ENCODE measurements at regions not wholly inside any gene's neighbourhood (a gene's known extent, or its start where the extent isn't known, plus 50 kb on each side); places are given as distances from the start of the nearest gene placed in this dataset.

DNA sequence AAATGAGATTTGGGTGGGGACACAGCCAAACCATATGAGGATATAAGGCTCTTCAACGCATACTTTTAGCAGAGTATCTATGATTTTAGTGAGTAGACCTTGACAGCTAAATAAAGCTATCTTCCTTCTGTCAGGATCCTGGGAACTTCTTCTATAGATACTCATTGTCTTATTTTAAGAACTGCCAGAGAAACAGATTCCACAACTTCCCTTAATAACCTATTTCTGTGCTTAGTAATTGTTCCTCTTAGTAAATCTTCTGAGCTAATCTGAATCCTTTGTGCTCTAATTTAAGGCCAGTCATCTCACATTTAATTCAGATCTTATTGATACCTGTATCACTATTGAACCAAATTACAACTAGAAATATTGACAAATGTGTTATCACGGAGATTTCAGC is 64.0 kb upstream of the CEP85L start:
- DNase-seq (ENCODE audit: low read depth) (no peak), FAIRE-seq (no peak)
- TF ChIP-seq EZH2 (IDR thresholded peaks at IDR 0.05; ENCODE audit: insufficient read depth, low read length) = no peak
- TF ChIP-seq, protein P1, sequence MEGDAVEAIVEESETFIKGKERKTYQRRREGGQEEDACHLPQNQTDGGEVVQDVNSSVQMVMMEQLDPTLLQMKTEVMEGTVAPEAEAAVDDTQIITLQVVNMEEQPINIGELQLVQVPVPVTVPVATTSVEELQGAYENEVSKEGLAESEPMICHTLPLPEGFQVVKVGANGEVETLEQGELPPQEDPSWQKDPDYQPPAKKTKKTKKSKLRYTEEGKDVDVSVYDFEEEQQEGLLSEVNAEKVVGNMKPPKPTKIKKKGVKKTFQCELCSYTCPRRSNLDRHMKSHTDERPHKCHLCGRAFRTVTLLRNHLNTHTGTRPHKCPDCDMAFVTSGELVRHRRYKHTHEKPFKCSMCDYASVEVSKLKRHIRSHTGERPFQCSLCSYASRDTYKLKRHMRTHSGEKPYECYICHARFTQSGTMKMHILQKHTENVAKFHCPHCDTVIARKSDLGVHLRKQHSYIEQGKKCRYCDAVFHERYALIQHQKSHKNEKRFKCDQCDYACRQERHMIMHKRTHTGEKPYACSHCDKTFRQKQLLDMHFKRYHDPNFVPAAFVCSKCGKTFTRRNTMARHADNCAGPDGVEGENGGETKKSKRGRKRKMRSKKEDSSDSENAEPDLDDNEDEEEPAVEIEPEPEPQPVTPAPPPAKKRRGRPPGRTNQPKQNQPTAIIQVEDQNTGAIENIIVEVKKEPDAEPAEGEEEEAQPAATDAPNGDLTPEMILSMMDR (IDR thresholded peaks at IDR 0.05; ENCODE audit: insufficient read depth, low read depth, low read length) = no peak
- H3K4me3 ChIP-seq (ENCODE audit: insufficient read depth, low read depth, low read length) = no peak overlapping the region
- no peaks in the 10 kb centered on the region for H3K79me2 ChIP-seq (ENCODE audit: insufficient read depth, low read length)
- no peak overlapping the region for H3K4me2 ChIP-seq (ENCODE audit: low read length)
- no peak overlapping the region for H3K27ac Mint-ChIP-seq (ENCODE audit: unreplicated experiment)
- H3K9me3 Mint-ChIP-seq (ENCODE audit: unreplicated experiment) = no peaks in the 10 kb centered on the region
- no peaks in the 10 kb centered on the region for H3K36me3 Mint-ChIP-seq (ENCODE audit: low read depth, unreplicated experiment)
- H3K9ac ChIP-seq (ENCODE audit: low read length) = no peak overlapping the region
- H3K27ac ChIP-seq (ENCODE audit: low read depth, low read length) = no peak overlapping the region
- H3K9me3 ChIP-seq (ENCODE audit: insufficient read depth, low read depth, low read length) = no peaks in the 10 kb centered on the region
- peaks cover 8% of the 10 kb centered on the region for H3K4me1 Mint-ChIP-seq (ENCODE audit: low read depth, unreplicated experiment)
- H2AFZ ChIP-seq (ENCODE audit: low read depth, low read length) = no peak overlapping the region
- H4K20me1 ChIP-seq (ENCODE audit: insufficient read depth, low read length) = no peaks in the 10 kb centered on the region
- H3K36me3 ChIP-seq (ENCODE audit: insufficient read depth, low read length) = no peaks in the 10 kb centered on the region
- peaks cover 17% of the 10 kb centered on the region for H3K4me1 ChIP-seq (ENCODE audit: insufficient read depth, low read length)
- peaks cover 5% of the 10 kb centered on the region for H3K27me3 Mint-ChIP-seq (ENCODE audit: low read depth, unreplicated experiment)
- H3K4me3 Mint-ChIP-seq (ENCODE audit: unreplicated experiment) = no peak overlapping the region
- no peaks in the 10 kb centered on the region for H3K27me3 ChIP-seq (ENCODE audit: insufficient read depth, low read length)

DNA sequence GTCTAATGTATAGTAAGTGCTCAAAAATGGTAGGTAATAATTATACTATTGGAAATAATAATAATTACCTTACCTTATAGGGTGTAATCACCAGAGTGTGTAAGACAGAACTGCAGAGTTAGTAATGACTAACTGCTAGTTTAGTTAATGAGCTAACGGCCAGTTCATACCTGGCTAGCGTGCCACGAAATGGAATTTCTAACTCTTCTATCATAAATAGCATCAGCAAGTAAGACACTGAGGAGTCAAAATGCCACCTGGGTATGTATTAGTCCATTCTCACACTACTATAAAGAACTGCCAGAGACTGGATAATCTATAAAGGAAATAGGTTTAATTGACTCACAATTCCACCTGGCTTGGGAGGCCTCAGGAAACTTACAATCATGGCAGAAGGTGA is 63.4 kb upstream of the CEP85L start:
- FAIRE-seq = no peak
- no peaks in the 10 kb centered on the region for H3K9me3 Mint-ChIP-seq (ENCODE audit: unreplicated experiment)
- no peaks in the 10 kb centered on the region for H3K36me3 ChIP-seq (ENCODE audit: insufficient read depth, low read length)
- no peak overlapping the region for H3K4me3 Mint-ChIP-seq (ENCODE audit: unreplicated experiment)
- peaks cover 5% of the 10 kb centered on the region for H3K27me3 Mint-ChIP-seq (ENCODE audit: low read depth, unreplicated experiment)
- H3K27ac ChIP-seq (ENCODE audit: low read depth, low read length) = no peak overlapping the region
- H3K27ac Mint-ChIP-seq (ENCODE audit: unreplicated experiment) = no peak overlapping the region
- H3K9me3 ChIP-seq (ENCODE audit: insufficient read depth, low read depth, low read length) = no peaks in the 10 kb centered on the region
- H3K79me2 ChIP-seq (ENCODE audit: insufficient read depth, low read length) = no peaks in the 10 kb centered on the region
- peaks cover 21% of the 10 kb centered on the region for H3K4me1 ChIP-seq (ENCODE audit: insufficient read depth, low read length)
- no peak overlapping the region for H3K4me2 ChIP-seq (ENCODE audit: low read length)
- TF ChIP-seq EZH2 (IDR thresholded peaks at IDR 0.05; ENCODE audit: insufficient read depth, low read length) = no peak
- TF ChIP-seq, protein P1 (IDR thresholded peaks at IDR 0.05; ENCODE audit: insufficient read depth, low read depth, low read length) = no peak
- peaks cover 13% of the 10 kb centered on the region for H3K4me1 Mint-ChIP-seq (ENCODE audit: low read depth, unreplicated experiment)
- no peaks in the 10 kb centered on the region for H3K36me3 Mint-ChIP-seq (ENCODE audit: low read depth, unreplicated experiment)
- H3K9ac ChIP-seq (ENCODE audit: low read length) = no peak overlapping the region
- no peak for DNase-seq (ENCODE audit: low read depth)
- H3K27me3 ChIP-seq (ENCODE audit: insufficient read depth, low read length) = no peaks in the 10 kb centered on the region
- H3K4me3 ChIP-seq (ENCODE audit: insufficient read depth, low read depth, low read length) = no peak overlapping the region
- no peaks in the 10 kb centered on the region for H4K20me1 ChIP-seq (ENCODE audit: insufficient read depth, low read length)
- no peak overlapping the region for H2AFZ ChIP-seq (ENCODE audit: low read depth, low read length)

DNA sequence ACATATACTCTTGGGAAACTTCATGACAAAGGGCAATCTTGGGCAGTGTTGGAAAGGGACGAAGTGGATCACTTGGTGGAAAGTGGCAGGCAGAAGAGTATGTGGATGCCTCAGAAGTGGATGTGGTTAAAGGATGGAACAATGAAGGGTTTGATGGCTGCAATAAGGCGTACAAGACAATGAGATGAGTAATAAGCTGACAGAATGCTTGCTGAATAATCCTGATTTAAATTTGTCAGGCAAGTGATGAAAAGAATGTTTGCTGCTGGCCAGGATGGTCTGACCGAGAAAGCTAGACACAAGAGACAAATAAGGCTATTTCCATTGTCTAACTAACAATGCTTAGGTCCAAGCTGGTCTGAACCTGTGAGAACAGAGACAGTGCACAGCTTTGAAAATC is 61.6 kb upstream of the CEP85L start:
- Histone ChIP-seq H4K20me1 (ENCODE audit: insufficient read depth, low read length) (no peaks in the 10 kb centered on the region), H3K27ac (ENCODE audit: low read depth, low read length) (peak overlapping the region; percentile 21), H3K27me3 (ENCODE audit: insufficient read depth, low read length) (no peaks in the 10 kb centered on the region), H3K4me3 (ENCODE audit: insufficient read depth, low read depth, low read length) (no peak overlapping the region), H3K79me2 (ENCODE audit: insufficient read depth, low read length) (peaks cover 3% of the 10 kb centered on the region), H3K4me1 (ENCODE audit: insufficient read depth, low read length) (peaks cover 24% of the 10 kb centered on the region), H3K4me2 (ENCODE audit: low read length) (peak overlapping the region; percentile 48), H2AFZ (ENCODE audit: low read depth, low read length) (peak overlapping the region; percentile 18), H3K9me3 (ENCODE audit: insufficient read depth, low read depth, low read length) (no peaks in the 10 kb centered on the region), H3K9ac (ENCODE audit: low read length) (no peak overlapping the region), H3K36me3 (ENCODE audit: insufficient read depth, low read length) (no peaks in the 10 kb centered on the region)
- Mint-ChIP-seq H3K27me3 (ENCODE audit: low read depth, unreplicated experiment) (no peaks in the 10 kb centered on the region), H3K4me1 (ENCODE audit: low read depth, unreplicated experiment) (peaks cover 29% of the 10 kb centered on the region), H3K36me3 (ENCODE audit: low read depth, unreplicated experiment) (no peaks in the 10 kb centered on the region), H3K9me3 (ENCODE audit: unreplicated experiment) (no peaks in the 10 kb centered on the region), H3K27ac (ENCODE audit: unreplicated experiment) (no peak overlapping the region), H3K4me3 (ENCODE audit: unreplicated experiment) (no peak overlapping the region)
- FAIRE-seq = peak; percentile 87
- no peak for TF ChIP-seq EZH2 (IDR thresholded peaks at IDR 0.05; ENCODE audit: insufficient read depth, low read length)
- TF ChIP-seq, protein P1 (IDR thresholded peaks at IDR 0.05; ENCODE audit: insufficient read depth, low read depth, low read length) = no peak
- peak; percentile 75 for DNase-seq (ENCODE audit: low read depth)
